ENCODE measurements at regions not wholly inside any gene's neighbourhood (a gene's known extent, or its start where the extent isn't known, plus 50 kb on each side); places are given as distances from the start of the nearest gene placed in this dataset.

- Histone ChIP-seq H3K4me1 (peaks cover 5% of the 10 kb centered on the region), H3K27me3 (ENCODE audit: low read depth) (no peaks in the 10 kb centered on the region), H3K27ac (replicated peaks) (peak overlapping the region; percentile 3), H3K9me3 (replicated peaks) (no peaks in the 10 kb centered on the region), H3K4me3 (peak overlapping the region; percentile 36), H3K36me3 (no peaks in the 10 kb centered on the region)
- intact Hi-C loops (cut with micrococcal nuclease): no loop called here
- TF ChIP-seq CTCF (IDR thresholded peaks at IDR 0.05; ENCODE audit: borderline replicate concordance): no peak
- DNase-seq: no peak
Observed at GRCh38 chr6:23003671-23004467, 434.5 kb downstream of the HDGFL1 start.

- intact Hi-C loops (cut with micrococcal nuclease): no loop called here
- H3K27me3 ChIP-seq (ENCODE audit: low read depth): no peaks in the 10 kb centered on the region
- H3K9me3 ChIP-seq (replicated peaks): peaks cover 5% of the 10 kb centered on the region
- DNase-seq: no peak
- H3K4me3 ChIP-seq: no peak overlapping the region
- no peak for TF ChIP-seq CTCF (IDR thresholded peaks at IDR 0.05; ENCODE audit: borderline replicate concordance)
- H3K36me3 ChIP-seq: no peaks in the 10 kb centered on the region
- peaks cover 5% of the 10 kb centered on the region for H3K4me1 ChIP-seq
- H3K27ac ChIP-seq (replicated peaks): no peak overlapping the region
Observed at GRCh38 chr6:23006656-23007055, 437.3 kb downstream of the HDGFL1 start.

- no peaks in the 10 kb centered on the region for H3K4me1 ChIP-seq
- no peak for DNase-seq
- peaks cover 5% of the 10 kb centered on the region for H3K9me3 ChIP-seq (replicated peaks)
- no peaks in the 10 kb centered on the region for H3K27me3 ChIP-seq (ENCODE audit: low read depth)
- no peak overlapping the region for H3K4me3 ChIP-seq
- H3K36me3 ChIP-seq: no peaks in the 10 kb centered on the region
- intact Hi-C loops (cut with micrococcal nuclease): no loop called here
- TF ChIP-seq CTCF (IDR thresholded peaks at IDR 0.05; ENCODE audit: borderline replicate concordance): no peak
- H3K27ac ChIP-seq (replicated peaks): no peak overlapping the region
Observed at GRCh38 chr6:23011615-23012014, 442.2 kb downstream of the HDGFL1 start.

- Histone ChIP-seq H3K36me3 (no peaks in the 10 kb centered on the region), H3K9me3 (replicated peaks) (peaks cover 5% of the 10 kb centered on the region), H3K27ac (replicated peaks) (no peak overlapping the region), H3K27me3 (ENCODE audit: low read depth) (no peaks in the 10 kb centered on the region), H3K4me3 (no peak overlapping the region), H3K4me1 (no peaks in the 10 kb centered on the region)
- TF ChIP-seq CTCF (IDR thresholded peaks at IDR 0.05; ENCODE audit: borderline replicate concordance): no peak
- intact Hi-C loops (cut with micrococcal nuclease): no loop called here
- no peak for DNase-seq
Observed at GRCh38 chr6:23013776-23014175, 444.4 kb downstream of the HDGFL1 start.

GRCh38 chr6:23016696-23017095, 447.3 kb downstream of the HDGFL1 start:
- Histone ChIP-seq H3K27ac (replicated peaks) (no peak overlapping the region), H3K4me1 (no peaks in the 10 kb centered on the region), H3K36me3 (no peaks in the 10 kb centered on the region), H3K27me3 (ENCODE audit: low read depth) (no peaks in the 10 kb centered on the region), H3K9me3 (replicated peaks) (peaks cover 5% of the 10 kb centered on the region), H3K4me3 (no peak overlapping the region)
- no peak for DNase-seq
- no peak for TF ChIP-seq CTCF (IDR thresholded peaks at IDR 0.05; ENCODE audit: borderline replicate concordance)
- intact Hi-C loops (cut with micrococcal nuclease): no loop called here

All from left ventricle myocardium inferior (tissue), 1 donor.